CMK (cell line): ENCODE measurements at regions not wholly inside any gene's neighbourhood (a gene's known extent, or its start where the extent isn't known, plus 50 kb on each side); places are given as distances from the start of the nearest gene placed in this dataset.
"Not testable (repeated sequence)": the region's sequence is repeated elsewhere in the genome, so short reads cannot be mapped to it uniquely, and the experiment has no call there.

Source experiments
- DNase-seq: peaks from one replicate; pipeline ENCODE4 v3.0.0-alpha.2; 2010; ENCODE audit warnings: low read depth

DNA sequence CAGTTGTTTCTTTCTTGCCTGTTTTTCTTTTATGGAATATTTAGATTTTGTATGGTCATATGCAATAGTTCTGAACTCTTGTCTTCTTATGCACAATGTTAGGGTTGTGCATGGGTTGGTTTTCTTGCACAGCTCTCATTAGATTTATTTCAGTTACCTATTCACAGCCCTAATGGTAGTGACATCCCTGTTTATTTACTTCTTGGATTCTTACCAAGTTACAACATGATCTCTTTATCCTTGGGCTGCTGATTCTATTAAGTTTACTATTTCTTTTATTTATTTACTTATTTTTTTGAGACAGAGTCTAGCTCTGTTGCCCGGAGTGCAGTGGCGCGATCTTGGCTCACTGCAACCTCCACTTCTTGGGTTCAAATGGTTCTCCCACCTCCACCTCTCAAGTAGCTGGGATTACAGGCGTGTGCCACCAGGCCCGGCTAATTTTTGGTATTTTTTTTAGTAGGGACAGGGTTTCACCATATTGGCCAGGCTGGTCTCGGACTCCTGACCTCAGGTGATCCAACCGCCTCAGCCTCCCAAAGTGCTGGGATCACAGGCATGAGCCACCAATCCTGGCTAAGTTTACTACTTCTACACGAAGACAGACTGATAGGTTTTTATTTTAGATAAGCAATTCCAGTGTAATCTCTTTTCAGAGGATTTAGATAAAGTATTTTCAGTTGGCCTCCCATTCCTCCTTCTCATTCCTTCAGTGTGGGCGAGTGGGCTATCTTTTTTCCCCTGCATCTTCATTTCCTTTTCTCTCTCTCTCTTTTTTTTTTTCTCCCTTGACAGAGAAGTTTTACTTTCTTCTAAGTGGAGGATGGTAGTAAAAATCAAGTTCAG lies 395.1 kb upstream of the RGS6 start:
- no peak for DNase-seq

DNA sequence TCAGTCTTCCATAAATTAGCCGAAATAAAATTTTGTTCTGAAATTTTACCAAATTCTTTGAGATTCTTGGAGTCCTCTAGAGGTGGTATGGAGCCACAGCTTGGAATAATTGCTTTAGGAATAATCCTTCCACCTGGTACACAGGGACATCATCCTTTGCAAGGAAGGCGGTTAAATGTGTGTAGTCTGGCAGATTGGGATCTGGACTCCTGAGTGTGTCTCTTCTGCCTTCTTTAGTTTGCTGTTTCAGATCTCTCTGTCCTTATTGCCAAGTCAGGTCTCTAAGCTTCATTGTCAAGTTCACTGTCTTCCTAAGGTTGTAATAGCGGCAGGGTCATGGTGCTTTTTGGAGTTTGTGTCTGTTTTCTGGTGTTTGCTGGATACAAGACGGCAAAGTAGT lies 393.9 kb upstream of the RGS6 start:
- DNase-seq: no peak

- DNase-seq: no peak
Measured at GRCh38 chr14:71538938-71539649, 393.1 kb upstream of the RGS6 start.

- no peak for DNase-seq
Measured at GRCh38 chr14:71539650-71540285, 392.5 kb upstream of the RGS6 start.

DNA sequence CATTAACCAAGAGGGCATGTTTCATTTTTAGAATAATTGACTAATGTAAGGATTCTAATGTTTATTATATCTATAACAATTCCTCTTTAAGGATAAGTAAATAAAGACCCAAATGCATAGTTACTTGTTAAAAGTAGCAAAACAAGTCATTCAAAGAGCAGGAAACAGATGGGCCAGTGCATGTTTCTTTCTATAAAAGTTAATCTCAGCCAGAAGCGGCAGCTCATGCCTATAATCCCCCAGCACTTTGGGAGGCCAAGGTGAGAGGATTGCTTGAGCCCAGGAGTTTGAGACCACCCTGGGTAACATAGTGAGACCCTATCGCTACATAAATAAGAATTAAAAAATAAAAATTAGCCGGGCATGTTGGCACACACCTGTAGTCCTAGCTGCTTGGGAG lies 391.0 kb upstream of the RGS6 start:
- no peak for DNase-seq

GRCh38 chr14:71541973-71542690 lies 390.1 kb upstream of the RGS6 start:
- DNase-seq: no peak

GRCh38 chr14:71549421-71550050 lies 382.7 kb upstream of the RGS6 start:
- DNase-seq: no peak

GRCh38 chr14:71550367-71550766 lies 381.9 kb upstream of the RGS6 start:
- DNase-seq: no peak

DNA sequence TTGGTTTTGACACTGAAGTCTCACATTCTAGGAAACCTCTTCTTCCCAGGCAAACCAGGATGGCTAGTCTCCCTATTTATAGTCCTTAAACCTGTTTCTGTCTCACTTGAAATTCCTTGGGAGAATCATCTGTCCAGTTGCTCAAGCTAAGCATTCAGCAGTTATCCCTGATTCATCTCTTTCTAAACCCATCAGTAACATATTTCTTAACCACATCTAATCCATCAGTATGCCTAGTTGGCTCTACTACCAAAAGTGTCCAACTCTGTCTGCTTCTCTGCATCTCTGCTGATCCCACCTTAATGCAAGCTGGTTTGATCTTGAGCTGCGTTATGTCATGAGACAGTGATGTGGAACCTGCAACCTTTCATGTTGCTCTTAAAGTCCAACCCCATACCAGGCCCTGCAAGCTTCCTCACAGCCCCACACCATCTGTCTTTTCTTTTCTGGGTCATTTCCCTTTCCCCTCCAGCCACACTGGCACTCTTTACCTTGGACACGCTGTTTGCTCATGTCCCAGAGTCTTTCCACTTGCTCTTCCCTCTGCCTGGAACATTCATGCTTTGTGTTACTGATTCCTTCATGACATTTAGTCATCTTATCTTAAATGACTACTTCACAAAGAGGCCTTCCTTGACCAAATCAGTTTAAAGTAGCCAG lies 380.8 kb upstream of the RGS6 start:
- no peak for DNase-seq

- DNase-seq: no peak
Measured at GRCh38 chr14:71552809-71553208, 379.4 kb upstream of the RGS6 start.

GRCh38 chr14:71553779-71554178 lies 378.4 kb upstream of the RGS6 start:
- DNase-seq: no peak

- no peak for DNase-seq
Measured at GRCh38 chr14:71554323-71554722, 377.9 kb upstream of the RGS6 start.

GRCh38 chr14:71554959-71555612 lies 377.1 kb upstream of the RGS6 start:
- DNase-seq: no peak

GRCh38 chr14:71555654-71556559 lies 376.3 kb upstream of the RGS6 start:
- no peak for DNase-seq

- no peak for DNase-seq
Measured at GRCh38 chr14:71556730-71557129, 375.5 kb upstream of the RGS6 start.

DNA sequence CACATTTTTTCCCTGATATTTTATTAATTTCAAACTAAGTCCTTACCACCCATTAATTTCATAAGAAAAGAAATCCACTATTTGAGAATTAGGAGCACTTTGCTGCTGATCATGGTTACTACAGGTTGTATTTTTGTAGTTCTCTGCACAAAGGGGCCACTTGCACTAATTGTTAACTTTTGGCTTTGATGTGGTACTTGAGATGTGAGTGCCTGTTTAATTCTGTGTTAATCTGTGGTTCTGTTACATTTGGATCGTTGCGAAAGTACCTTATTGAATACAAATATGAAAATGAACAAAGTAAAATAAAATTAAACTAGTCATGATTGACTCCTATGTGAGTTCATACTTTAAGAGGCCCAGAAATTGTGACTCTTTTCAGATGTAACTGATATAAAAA lies 374.9 kb upstream of the RGS6 start:
- no peak for DNase-seq

- not testable (repeated sequence) for DNase-seq
Measured at GRCh38 chr14:71558943-71559342, 373.3 kb upstream of the RGS6 start.

- DNase-seq: no peak
Measured at GRCh38 chr14:71560751-71561150, 371.5 kb upstream of the RGS6 start.

DNA sequence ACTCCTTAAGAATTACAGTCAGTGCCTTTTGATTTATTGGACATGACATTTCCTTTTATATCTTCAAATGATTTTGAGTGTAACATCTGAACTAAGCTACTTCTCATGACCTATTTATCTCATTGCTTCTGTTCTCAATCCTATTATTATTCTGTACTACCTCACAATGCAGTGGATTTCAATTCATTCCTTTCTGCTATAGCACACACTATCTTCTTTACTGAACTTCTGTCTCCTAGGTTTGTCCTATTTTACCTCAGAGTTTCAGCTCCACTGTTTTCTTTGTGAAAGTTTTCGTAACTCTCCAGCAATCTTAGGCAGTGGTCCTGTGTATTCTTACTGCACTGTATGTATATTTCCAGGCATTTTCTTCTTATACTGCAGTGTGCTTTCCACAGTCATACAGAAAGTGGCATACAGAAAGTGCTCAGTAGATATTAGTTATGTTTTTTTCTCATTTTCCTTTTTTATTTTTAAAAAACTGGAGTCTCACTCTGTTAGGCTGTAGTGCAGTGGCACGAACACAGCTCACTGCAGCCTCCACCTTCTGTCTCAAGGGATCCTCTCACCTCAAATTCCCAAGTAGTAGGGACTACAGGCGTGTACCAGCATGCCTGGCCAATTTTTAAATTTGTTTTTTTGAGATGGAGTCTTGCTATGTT lies 368.6 kb upstream of the RGS6 start:
- no peak for DNase-seq
